ENCODE measurements at regions not wholly inside any gene's neighbourhood (a gene's known extent, or its start where the extent isn't known, plus 50 kb on each side); places are given as distances from the start of the nearest gene placed in this dataset.
"Not testable (repeated sequence)": the region's sequence is repeated elsewhere in the genome, so short reads cannot be mapped to it uniquely, and the experiment has no call there.

DNA sequence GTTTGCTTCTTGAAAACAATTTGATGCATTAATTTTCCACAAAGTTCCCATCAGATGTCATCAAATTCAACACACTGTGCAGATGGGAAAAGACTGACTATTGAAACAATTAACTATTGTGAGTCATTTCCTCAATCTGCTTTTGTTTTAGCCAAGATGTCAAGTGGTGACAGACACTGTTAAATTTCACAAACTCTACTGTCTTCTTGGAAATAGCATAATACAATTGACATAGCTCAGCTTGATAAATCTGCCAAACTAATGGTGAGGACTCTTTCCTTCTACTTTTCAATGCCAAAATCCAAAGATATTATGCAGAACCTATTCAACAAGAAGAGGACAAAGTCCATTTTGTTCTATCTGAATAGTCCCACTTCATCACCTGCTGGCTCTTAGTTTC, 242.3 kb downstream of the CAAP1 start:
- peaks cover 41% of the 10 kb centered on the region for H3K27me3 Mint-ChIP-seq (ENCODE audit: unreplicated experiment)
- H3K4me3 Mint-ChIP-seq (ENCODE audit: unreplicated experiment): no peak overlapping the region

DNA sequence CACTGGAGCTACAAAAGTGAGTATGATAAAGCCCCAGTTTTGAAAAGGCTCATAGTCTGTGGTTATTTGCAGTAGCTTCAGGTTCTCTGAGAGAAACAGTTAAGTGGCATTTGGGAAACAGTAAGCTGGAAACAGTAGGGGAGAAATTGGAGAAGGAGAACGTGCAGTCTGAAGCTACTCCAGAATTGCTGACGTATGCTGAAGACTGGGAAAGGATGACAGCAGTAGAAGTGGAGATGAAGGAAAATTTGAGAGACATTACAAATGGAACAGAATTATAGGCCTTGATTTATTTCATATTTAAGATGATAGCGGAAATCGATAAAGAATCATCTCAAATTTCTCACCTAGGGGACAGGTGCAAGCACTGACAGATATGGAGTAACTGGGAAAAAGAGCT, 248.8 kb downstream of the CAAP1 start:
- no peaks in the 10 kb centered on the region for H3K9me3 Mint-ChIP-seq (ENCODE audit: unreplicated experiment)
- H3K4me3 Mint-ChIP-seq (ENCODE audit: unreplicated experiment): no peak overlapping the region
- no peak overlapping the region for H3K27ac Mint-ChIP-seq (ENCODE audit: unreplicated experiment)
- H3K4me1 Mint-ChIP-seq (ENCODE audit: unreplicated experiment): no peaks in the 10 kb centered on the region
- H3K36me3 Mint-ChIP-seq (ENCODE audit: unreplicated experiment): no peaks in the 10 kb centered on the region
- H3K27me3 Mint-ChIP-seq (ENCODE audit: unreplicated experiment): peaks cover 42% of the 10 kb centered on the region
- TF ChIP-seq, protein P1, sequence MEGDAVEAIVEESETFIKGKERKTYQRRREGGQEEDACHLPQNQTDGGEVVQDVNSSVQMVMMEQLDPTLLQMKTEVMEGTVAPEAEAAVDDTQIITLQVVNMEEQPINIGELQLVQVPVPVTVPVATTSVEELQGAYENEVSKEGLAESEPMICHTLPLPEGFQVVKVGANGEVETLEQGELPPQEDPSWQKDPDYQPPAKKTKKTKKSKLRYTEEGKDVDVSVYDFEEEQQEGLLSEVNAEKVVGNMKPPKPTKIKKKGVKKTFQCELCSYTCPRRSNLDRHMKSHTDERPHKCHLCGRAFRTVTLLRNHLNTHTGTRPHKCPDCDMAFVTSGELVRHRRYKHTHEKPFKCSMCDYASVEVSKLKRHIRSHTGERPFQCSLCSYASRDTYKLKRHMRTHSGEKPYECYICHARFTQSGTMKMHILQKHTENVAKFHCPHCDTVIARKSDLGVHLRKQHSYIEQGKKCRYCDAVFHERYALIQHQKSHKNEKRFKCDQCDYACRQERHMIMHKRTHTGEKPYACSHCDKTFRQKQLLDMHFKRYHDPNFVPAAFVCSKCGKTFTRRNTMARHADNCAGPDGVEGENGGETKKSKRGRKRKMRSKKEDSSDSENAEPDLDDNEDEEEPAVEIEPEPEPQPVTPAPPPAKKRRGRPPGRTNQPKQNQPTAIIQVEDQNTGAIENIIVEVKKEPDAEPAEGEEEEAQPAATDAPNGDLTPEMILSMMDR (IDR thresholded peaks at IDR 0.05): no peak
- no peak for DNase-seq (ENCODE audit: extremely low spot score, unreplicated experiment)

More for the DNA sequence above, 242.3 kb downstream of the CAAP1 start:
- Mint-ChIP-seq H3K9me3 (ENCODE audit: unreplicated experiment) (no peaks in the 10 kb centered on the region), H3K4me1 (ENCODE audit: unreplicated experiment) (no peaks in the 10 kb centered on the region), H3K36me3 (ENCODE audit: unreplicated experiment) (no peaks in the 10 kb centered on the region), H3K27ac (ENCODE audit: unreplicated experiment) (no peak overlapping the region)
- DNase-seq (ENCODE audit: extremely low spot score, unreplicated experiment): no peak
- TF ChIP-seq, protein P1 (IDR thresholded peaks at IDR 0.05): no peak

DNA sequence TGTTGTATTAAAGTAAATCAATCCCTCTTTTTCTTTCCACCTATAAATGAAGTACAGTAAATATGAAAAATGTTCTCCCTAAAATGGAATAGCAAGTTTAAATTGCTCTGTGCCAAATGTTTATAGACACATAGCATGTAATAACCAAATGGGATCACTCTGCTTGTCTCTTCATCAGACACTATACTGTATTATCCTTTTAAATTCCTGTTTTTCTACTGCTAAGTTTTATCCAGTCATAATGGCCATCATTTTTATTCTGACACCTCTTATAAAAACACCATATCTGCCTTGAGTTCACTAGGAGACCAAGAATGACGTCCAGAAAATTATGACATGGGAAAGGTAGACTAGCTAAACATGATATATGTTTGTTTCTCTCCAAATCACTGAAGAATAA, 252.8 kb downstream of the CAAP1 start:
- Mint-ChIP-seq H3K27ac (ENCODE audit: unreplicated experiment) (no peak overlapping the region), H3K4me3 (ENCODE audit: unreplicated experiment) (no peak overlapping the region), H3K9me3 (ENCODE audit: unreplicated experiment) (no peaks in the 10 kb centered on the region), H3K4me1 (ENCODE audit: unreplicated experiment) (no peaks in the 10 kb centered on the region), H3K36me3 (ENCODE audit: unreplicated experiment) (no peaks in the 10 kb centered on the region), H3K27me3 (ENCODE audit: unreplicated experiment) (peaks cover 19% of the 10 kb centered on the region)
- TF ChIP-seq, protein P1 (IDR thresholded peaks at IDR 0.05): no peak
- DNase-seq (ENCODE audit: extremely low spot score, unreplicated experiment): no peak

DNA sequence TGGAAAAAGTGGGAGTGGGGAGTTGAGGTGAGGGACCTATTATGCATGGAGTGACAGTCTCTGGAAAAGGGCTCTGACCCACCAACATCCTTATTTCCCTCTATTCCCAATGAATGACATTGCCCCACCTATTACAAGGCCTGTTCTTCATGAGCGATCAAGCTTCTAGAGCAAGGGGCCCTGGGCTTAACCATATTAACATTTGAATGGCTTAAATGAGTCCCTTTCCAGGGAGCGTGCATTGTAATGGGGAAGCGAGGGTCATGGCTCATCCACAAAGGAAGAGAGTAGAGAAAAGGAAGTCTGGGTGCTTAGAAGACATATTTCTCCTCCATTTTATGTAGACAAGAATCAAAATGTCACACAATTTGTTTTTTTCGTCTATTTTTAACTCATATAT, 255.5 kb downstream of the CAAP1 start:
- Mint-ChIP-seq H3K9me3 (ENCODE audit: unreplicated experiment) (no peaks in the 10 kb centered on the region), H3K36me3 (ENCODE audit: unreplicated experiment) (no peaks in the 10 kb centered on the region), H3K4me1 (ENCODE audit: unreplicated experiment) (no peaks in the 10 kb centered on the region), H3K4me3 (ENCODE audit: unreplicated experiment) (no peak overlapping the region), H3K27me3 (ENCODE audit: unreplicated experiment) (peaks cover 5% of the 10 kb centered on the region), H3K27ac (ENCODE audit: unreplicated experiment) (no peak overlapping the region)
- DNase-seq (ENCODE audit: extremely low spot score, unreplicated experiment): no peak
- TF ChIP-seq, protein P1 (IDR thresholded peaks at IDR 0.05): no peak

DNA sequence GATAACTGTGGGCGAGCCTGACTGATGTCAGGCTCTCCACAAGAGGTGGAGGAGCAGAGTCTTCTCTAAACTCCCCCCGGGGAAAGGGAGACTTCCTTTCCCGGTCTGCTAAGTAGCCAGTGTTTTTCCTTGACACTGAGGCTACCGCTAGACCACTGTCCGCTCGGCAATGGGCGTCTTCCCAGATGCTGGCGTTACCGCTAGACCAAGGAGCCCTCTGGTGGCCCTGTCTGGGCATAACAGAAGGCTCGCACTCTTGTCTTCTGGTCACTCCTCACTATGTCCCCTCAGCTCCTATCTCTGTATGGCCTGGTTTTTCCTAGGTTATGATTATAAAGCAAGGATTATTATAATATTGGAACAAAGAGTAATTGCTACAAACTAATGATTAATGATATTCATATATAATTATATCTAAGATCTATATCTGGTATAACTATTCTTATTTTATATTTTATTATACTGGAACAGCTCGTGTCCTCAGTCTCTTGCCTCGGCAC, 278.7 kb downstream of the CAAP1 start:
- not testable (repeated sequence) for H3K36me3 Mint-ChIP-seq (ENCODE audit: unreplicated experiment); H3K27ac Mint-ChIP-seq (ENCODE audit: unreplicated experiment)

More for the DNA sequence above, 278.7 kb downstream of the CAAP1 start:
- H3K9me3 Mint-ChIP-seq (ENCODE audit: unreplicated experiment); DNase-seq (ENCODE audit: extremely low spot score, unreplicated experiment); H3K4me1 Mint-ChIP-seq (ENCODE audit: unreplicated experiment); H3K4me3 Mint-ChIP-seq (ENCODE audit: unreplicated experiment): not testable (repeated sequence)
- TF ChIP-seq, protein P1 (IDR thresholded peaks at IDR 0.05): peak; percentile 65
- peaks cover 12% of the 10 kb centered on the region for H3K27me3 Mint-ChIP-seq (ENCODE audit: unreplicated experiment)

Measured in osteocyte (in vitro differentiated cells).